ENCODE measurements at regions not wholly inside any gene's neighbourhood (a gene's known extent, or its start where the extent isn't known, plus 50 kb on each side); places are given as distances from the start of the nearest gene placed in this dataset.

- no peak for DNase-seq
These were observed 600.0 kb downstream of the BRD1 start for GRCh38 chr22:49227670-49228069.

DNA sequence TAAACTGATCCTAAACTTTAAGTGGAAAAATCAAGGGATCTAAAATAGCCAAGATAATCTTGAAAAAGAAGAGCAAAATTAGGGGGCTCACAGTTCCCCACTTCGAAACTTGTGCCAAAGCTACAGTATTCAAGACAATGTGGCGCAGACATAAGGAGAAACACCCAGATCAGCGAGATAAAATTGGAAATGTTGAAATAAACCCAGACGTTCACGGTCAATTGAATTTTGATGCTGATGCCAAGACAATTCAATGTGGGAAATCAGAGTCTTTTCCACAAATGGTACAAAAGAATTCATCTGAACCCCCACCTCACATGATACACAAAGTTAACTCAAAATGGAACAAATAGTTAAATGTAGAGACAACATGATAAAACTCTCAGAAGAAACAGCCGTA, 601.6 kb downstream of the BRD1 start:
- DNase-seq = no peak

GRCh38 chr22:49224243-49224642, 603.4 kb downstream of the BRD1 start:
- DNase-seq = no peak

DNA sequence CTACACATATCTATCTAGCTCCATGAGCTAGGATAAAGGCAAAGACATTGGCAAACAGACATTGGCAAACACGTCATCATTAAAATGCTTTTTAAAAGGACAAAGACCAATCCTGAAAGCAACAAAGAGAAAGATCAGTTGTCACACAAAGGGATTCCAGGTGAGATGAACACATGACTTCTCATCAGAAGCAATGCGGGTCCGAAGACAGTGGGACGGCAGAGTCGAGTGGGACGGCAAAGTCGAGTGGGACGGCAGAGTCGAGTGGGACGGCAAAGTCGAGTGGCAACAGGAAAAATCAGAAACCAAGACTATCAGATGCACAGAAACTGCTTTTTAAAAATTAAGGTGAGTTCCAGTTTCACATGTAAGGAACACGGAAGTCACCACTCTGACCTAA, 609.5 kb downstream of the BRD1 start:
- no peak for DNase-seq

DNA sequence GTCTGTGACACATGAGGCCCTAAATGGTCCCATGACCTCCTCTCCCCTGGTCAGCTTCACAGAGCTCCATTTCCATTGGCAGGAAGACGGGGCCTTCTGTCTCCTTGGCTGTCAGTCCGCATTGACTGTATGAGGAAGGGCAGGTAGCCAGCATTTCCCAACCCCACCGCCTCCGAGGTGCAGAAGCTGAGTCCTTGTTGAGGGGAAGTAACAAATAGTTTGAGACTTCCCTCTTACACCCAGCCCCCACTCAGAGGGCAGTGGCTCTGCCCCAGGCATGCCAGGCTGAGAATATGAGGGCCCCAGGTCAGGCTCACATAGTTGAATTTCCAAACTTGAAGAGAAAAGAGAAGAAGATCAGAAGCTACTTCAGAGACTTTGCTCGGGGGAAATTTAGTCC, 611.1 kb downstream of the BRD1 start:
- DNase-seq = no peak

- DNase-seq = no peak
These were observed 611.8 kb downstream of the BRD1 start for GRCh38 chr22:49215840-49216239.

- no peak for DNase-seq
These were observed 612.7 kb downstream of the BRD1 start for GRCh38 chr22:49214976-49215375.

- DNase-seq = no peak
These were observed 613.8 kb downstream of the BRD1 start for GRCh38 chr22:49213731-49214352.

- DNase-seq = no peak
These were observed 615.2 kb downstream of the BRD1 start for GRCh38 chr22:49212466-49212865.

DNA sequence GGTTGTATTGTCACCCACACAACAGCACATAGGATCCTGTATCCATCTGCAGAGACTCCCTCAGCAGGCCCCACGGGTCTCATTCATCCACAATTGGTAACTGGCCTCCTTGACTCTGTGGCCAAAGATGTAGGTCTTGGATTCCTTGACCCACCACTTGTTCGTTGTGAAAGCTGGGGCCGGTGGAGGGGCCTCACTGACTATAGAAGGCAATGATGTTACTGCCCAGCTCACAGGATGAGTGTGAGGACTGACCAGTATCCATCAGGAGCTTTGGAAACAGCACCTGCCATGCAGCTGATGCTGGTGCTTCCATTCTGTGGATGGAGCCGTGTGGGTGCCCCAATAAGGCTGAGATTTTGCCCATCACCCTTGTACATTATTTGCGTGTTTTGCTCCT, 615.7 kb downstream of the BRD1 start:
- DNase-seq = no peak

GRCh38 chr22:49211176-49211575, 616.5 kb downstream of the BRD1 start:
- no peak for DNase-seq

DNA sequence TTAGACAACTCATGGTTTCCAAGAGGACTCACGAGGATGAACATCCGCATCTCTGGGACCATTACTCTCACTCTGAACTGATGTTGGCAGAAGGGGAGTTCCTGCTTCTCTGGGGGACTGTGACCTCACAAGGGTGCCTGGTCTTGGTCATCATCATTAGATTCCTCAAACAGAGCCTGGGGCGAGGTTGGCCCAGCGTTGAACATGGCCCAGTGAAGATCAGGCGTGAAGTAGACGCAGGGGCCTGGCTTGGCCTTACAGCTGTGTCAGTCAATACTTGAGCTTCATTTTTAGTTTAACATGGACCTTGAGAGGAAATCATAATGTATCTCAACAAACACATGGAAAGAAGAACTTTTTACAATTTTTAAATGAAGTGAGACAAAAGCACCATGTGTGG, 617.1 kb downstream of the BRD1 start:
- DNase-seq = no peak

GRCh38 chr22:49209452-49210195, 618.0 kb downstream of the BRD1 start:
- no peak for DNase-seq

DNA sequence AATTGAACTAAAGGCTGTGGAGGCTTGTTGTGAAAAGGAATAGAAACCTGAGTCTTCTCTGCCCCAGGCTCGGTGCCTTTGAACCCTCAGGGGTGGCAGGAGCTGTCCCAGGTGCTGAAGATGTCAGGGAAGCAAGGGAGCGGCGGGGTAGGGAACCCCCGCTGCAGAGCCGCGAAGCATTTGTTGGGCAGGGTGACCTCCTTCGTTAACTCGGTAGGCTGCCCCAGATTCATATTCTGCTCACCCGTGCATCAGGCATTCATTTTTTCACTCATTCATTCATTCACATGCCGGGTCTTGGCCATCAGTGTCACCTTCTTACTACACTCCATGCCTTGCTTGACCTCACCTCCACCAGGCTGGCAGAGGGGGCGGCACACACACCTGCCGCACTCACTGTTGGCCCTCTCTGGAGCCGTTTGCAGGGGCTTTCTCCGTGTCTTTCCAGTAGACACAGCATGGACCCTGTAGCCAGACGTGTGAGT, 618.9 kb downstream of the BRD1 start:
- no peak for DNase-seq

GRCh38 chr22:49208004-49208402, 619.7 kb downstream of the BRD1 start:
- no peak for DNase-seq

- DNase-seq = no peak
These were observed 620.4 kb downstream of the BRD1 start for GRCh38 chr22:49207008-49208003.

DNA sequence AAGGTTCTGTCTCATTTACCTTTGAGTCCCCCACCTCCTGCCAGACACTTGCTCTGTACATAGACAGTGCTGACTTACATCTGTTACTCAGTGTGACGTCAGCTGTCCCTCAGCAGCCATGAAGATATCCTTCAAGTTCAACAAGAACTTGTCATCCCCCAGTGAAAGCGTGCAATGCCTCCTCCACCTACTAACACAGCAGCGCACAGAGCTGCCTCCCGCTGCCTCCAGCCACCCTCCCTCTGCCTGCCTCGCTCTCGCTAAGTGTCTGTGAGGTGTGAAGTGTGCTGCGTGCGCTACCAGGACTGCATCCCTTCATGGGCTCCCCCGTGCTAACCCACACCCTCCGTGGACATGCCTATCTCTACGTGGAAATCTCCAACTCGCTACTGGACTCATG, 621.4 kb downstream of the BRD1 start:
- no peak for DNase-seq

DNA sequence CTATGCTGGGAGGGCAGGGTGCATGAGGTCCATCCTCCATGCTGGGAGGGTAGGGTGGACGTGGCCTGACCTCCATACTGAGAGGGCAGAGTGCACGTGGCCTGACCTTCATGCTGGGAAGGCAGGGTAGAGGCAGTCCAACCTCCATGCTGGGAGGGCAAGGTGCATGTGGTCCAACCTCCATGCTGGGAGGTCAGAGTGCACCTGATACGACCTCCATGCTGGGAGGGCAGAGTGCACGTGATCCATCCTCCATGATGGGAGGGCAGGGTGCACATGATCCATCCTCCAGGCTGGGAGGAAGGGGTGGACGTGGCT, 622.2 kb downstream of the BRD1 start:
- DNase-seq = no peak

- no peak for DNase-seq
These were observed 622.8 kb downstream of the BRD1 start for GRCh38 chr22:49204599-49205482.

DNA sequence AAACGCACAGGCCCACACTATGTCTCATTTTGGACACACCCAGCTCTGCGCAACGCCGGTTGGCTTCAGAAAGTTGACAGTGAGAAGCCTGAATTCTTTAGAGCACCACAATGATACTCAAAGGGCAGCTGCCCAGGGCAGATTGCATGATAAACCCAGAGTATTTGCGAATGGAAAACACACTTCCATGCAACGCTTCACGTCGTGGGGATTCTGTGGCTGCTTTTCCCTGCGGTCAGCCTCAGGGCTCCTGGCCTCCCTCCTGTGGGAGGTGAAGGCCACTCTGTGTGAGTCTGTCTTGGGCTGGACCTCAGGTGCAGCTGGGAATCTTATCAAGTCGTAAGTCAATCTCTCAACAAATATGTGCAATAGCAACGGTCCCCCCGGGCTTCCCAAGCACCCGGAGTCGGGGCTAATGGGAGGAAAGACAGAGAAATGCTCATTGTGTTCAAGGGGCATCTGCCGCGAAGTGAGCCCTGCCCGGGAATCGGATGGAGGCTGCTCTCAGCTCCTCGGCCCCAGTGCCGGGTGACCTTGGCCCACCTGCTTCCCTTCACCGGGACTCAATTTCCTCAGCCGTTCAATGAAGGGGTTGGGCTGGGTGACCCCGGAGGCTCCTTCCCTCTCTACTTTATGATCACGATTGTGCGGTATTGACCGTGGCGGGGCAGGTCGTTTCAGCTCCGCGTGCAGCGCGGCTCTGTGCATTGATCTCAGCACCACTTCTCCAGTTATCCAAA, 623.6 kb downstream of the BRD1 start:
- no peak for DNase-seq

GRCh38 chr22:49203091-49203858, 624.4 kb downstream of the BRD1 start:
- no peak for DNase-seq
